PC-3 (cell line): ENCODE measurements at regions not wholly inside any gene's neighbourhood (a gene's known extent, or its start where the extent isn't known, plus 50 kb on each side); places are given as distances from the start of the nearest gene placed in this dataset.

ENCODE experiments used
- ATAC-seq: fragments of 200-7000 bp; cut with Tn5 transposase; 2 replicates; pipeline ENCODE4 v1.9.1; 2020; ENCODE audit warnings: mild to moderate bottlenecking, moderate library complexity
- BruUV-seq: library from RNA; stranded (reverse); fragments of 400-500 nt; replicated peaks from 2 replicates; lab custom pipeline; 2021; lab: Mats Ljungman, UMichigan
- CTCF ChIA-PET: fragments of 300-600 bp; sonication (Branson Sonifier 250); formaldehyde crosslinking; loops from one replicate; lab custom pipeline; 2022; ENCODE audit warnings: antibody characterized with exemption; lab: Charles Lee
- POLR2A ChIA-PET: fragments of 300-600 bp; sonication (Branson Sonifier 250); formaldehyde crosslinking; loops from one replicate; lab custom pipeline; 2022; ENCODE audit warnings: antibody characterized with exemption; ENCODE audit not compliant: unreplicated experiment; lab: Charles Lee
- DNase-seq: peaks from one replicate; pipeline ENCODE4 v3.0.0-alpha.2; 2015
- H2AFZ ChIP-seq: fragments of 300-600 bp; sonication (generic); 2 replicates; pipeline ENCODE4 v1.6.0; 2016; ENCODE audit warnings: antibody characterized with exemption, low read length
- H3F3A ChIP-seq: fragments of 300-600 bp; sonication (generic); one replicate; pipeline ENCODE4 v1.6.0; 2017; ENCODE audit warnings: antibody characterized with exemption, low read length, control low read depth, mild to moderate bottlenecking; ENCODE audit not compliant: unreplicated experiment
- H3K27ac ChIP-seq: fragments of 300-600 bp; sonication (generic); 2 replicates; pipeline ENCODE4 v1.5.1; 2016; ENCODE audit warnings: mild to moderate bottlenecking, low read length
- H3K27me3 ChIP-seq: fragments of 300-600 bp; sonication (generic); 2 replicates; pipeline ENCODE4 v1.6.1; 2016; ENCODE audit warnings: low read length, mixed read lengths
- H3K36me3 ChIP-seq: fragments of 300-600 bp; sonication (generic); 2 replicates; pipeline ENCODE4 v1.6.1; 2016; ENCODE audit warnings: low read depth, mixed run types, low read length, mixed read lengths
- H3K4me1 ChIP-seq: fragments of 300-600 bp; sonication (generic); 2 replicates; pipeline ENCODE4 v1.5.1; 2016; ENCODE audit warnings: low read length; ENCODE audit not compliant: insufficient read depth
- H3K4me2 ChIP-seq: fragments of 300-600 bp; sonication (generic); 2 replicates; pipeline ENCODE4 v1.6.0; 2016; ENCODE audit warnings: low read length
- H3K4me3 ChIP-seq: fragments of 300-600 bp; sonication (generic); 2 replicates; pipeline ENCODE4 v1.5.1; 2016; ENCODE audit warnings: mild to moderate bottlenecking, low read length, mixed read lengths
- H3K79me2 ChIP-seq: fragments of 300-600 bp; sonication (generic); 2 replicates; pipeline ENCODE4 v1.6.1; 2017; ENCODE audit warnings: low read length, mixed read lengths
- H3K9ac ChIP-seq: fragments of 300-600 bp; sonication (generic); 2 replicates; pipeline ENCODE4 v1.6.0; 2016; ENCODE audit warnings: mild to moderate bottlenecking, low read length
- H3K9me2 ChIP-seq: fragments of 300-600 bp; sonication (generic); replicated peaks from 2 replicates; pipeline ENCODE4 v1.6.1; 2016; ENCODE audit warnings: mixed run types, low read length, mixed read lengths
- H3K9me3 ChIP-seq: fragments of 300-600 bp; sonication (generic); 2 replicates; pipeline ENCODE4 v1.6.1; 2016; ENCODE audit warnings: low read length, mixed read lengths
- H4K20me1 ChIP-seq: fragments of 300-600 bp; sonication (generic); 2 replicates; pipeline ENCODE4 v1.6.1; 2016; ENCODE audit warnings: low read length, mixed read lengths
- EZH2 ChIP-seq: fragments of 300-600 bp; sonication (generic); IDR thresholded peaks from one replicate; pipeline ENCODE4 v1.6.1; 2017; ENCODE audit warnings: antibody characterized with exemption, mild to moderate bottlenecking, low read length; ENCODE audit not compliant: unreplicated experiment
- EZH2phosphoT487 ChIP-seq: fragments of 300-600 bp; sonication (generic); IDR thresholded peaks from 2 replicates; pipeline ENCODE4 v1.6.1; 2018; ENCODE audit warnings: mild to moderate bottlenecking, antibody characterized with exemption, low read length, borderline replicate concordance
- intact Hi-C: fragments of 100-400 bp; cut with micrococcal nuclease; formaldehyde crosslinking; loops from 2 replicates; pipeline ENCODE4 v1.9.0; 2023
- TF ChIP-seq, protein P1 (sequence below): fragments of 300-600 bp; sonication (generic); conservative IDR thresholded peaks from 2 replicates; pipeline ENCODE4 v1.5.1; 2017; ENCODE audit warnings: antibody characterized with exemption, low read depth, mild to moderate bottlenecking, low read length

DNA sequence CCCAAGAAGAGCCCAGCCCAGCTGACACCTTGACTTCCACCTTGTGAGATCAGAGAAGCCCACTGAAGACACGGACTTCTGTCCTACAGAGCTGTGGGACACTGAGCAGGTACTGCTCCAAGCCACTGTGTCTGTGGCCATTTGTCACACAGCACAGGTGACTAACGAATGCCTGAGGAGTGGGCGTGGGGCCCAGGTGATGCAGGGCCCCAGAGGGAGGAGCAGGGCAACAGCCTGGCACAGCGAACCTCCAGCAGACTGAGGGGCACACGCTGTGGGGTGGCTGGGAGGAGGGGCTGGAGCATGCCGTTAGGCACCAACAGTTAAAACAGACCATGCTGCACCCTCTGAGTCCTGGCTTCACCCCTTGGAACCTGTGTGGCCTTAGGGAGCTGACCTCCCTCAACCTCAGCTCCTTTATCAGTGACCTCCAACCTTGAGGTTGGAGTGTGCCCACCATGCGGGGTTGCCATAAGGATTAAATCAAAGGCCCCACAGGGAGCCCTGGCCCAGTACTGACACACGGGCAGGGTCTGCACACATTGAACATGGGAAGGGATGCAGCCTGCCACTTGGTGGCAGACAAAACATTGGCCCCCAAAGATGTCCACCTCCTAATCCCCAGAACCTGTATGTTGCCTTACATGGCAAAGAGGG, 119.9 kb upstream of the CST7 start:
- intact Hi-C loops, result no loop called here
- no peaks in the 10 kb centered on the region for H3K36me3 ChIP-seq
- DNase-seq (no peak), ATAC-seq (no peak)
- TF ChIP-seq EZH2, result no peak
- TF ChIP-seq EZH2phosphoT487, result no peak
- TF ChIP-seq, protein P1, sequence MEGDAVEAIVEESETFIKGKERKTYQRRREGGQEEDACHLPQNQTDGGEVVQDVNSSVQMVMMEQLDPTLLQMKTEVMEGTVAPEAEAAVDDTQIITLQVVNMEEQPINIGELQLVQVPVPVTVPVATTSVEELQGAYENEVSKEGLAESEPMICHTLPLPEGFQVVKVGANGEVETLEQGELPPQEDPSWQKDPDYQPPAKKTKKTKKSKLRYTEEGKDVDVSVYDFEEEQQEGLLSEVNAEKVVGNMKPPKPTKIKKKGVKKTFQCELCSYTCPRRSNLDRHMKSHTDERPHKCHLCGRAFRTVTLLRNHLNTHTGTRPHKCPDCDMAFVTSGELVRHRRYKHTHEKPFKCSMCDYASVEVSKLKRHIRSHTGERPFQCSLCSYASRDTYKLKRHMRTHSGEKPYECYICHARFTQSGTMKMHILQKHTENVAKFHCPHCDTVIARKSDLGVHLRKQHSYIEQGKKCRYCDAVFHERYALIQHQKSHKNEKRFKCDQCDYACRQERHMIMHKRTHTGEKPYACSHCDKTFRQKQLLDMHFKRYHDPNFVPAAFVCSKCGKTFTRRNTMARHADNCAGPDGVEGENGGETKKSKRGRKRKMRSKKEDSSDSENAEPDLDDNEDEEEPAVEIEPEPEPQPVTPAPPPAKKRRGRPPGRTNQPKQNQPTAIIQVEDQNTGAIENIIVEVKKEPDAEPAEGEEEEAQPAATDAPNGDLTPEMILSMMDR, result no peak
- H3K9ac ChIP-seq, result no peak overlapping the region
- BruUV-seq, result no TSS peak
- H3K4me1 ChIP-seq, result no peaks in the 10 kb centered on the region
- H3K9me2 ChIP-seq, result no peaks in the 10 kb centered on the region
- H3K27me3 ChIP-seq, result peaks cover 84% of the 10 kb centered on the region
- no peak overlapping the region for H3K27ac ChIP-seq
- H4K20me1 ChIP-seq, result no peaks in the 10 kb centered on the region
- ChIA-PET POLR2A (no interaction called here), CTCF (no interaction called here)
- H3K9me3 ChIP-seq, result no peaks in the 10 kb centered on the region
- no peak overlapping the region for H3K4me2 ChIP-seq
- H2AFZ ChIP-seq, result no peak overlapping the region
- H3K4me3 ChIP-seq, result no peak overlapping the region
- no peaks in the 10 kb centered on the region for H3F3A ChIP-seq
- no peaks in the 10 kb centered on the region for H3K79me2 ChIP-seq

DNA sequence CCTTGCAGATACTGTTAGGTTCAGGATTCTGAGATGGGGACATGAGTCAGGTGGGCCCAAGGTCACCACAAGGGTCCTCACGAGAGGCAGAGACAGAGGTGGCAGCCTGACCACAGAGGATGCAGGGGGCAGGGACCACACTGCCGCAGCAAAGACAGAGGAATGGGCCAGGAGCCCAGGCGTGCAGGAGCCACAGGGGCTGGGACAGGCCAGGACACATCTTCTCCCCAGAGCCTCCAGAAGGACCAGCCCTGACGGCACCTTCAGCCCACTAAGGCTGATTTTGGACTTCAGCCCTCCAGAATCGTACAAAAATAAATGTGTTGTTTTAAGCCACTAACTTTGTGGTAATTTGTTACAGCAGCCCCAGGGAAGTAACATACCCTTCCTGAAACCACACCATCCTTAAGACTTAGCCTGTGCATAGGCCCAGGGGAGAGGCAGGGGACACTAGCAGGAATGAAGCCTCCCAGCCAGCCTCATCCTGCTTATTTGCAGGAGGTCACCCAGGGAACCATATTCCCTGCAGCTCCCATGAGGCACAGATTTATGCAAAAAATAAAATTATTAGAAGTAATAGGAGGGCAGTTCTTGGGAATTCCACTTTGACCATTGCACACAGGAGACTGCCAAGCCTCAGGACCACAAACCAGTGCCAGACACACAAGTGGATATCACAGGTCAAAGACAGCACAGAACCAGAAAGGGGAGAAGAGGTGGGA, 119.3 kb upstream of the CST7 start:
- ChIA-PET CTCF (no interaction called here), POLR2A (no interaction called here)
- H3K27me3 ChIP-seq, result peaks cover 81% of the 10 kb centered on the region
- intact Hi-C loops, result no loop called here
- no TSS peak for BruUV-seq
- H3K4me2 ChIP-seq, result no peak overlapping the region
- H3K36me3 ChIP-seq, result no peaks in the 10 kb centered on the region
- no peaks in the 10 kb centered on the region for H4K20me1 ChIP-seq
- H3K27ac ChIP-seq, result no peak overlapping the region
- no peak overlapping the region for H2AFZ ChIP-seq
- no peaks in the 10 kb centered on the region for H3K4me1 ChIP-seq
- H3K9ac ChIP-seq, result no peak overlapping the region
- DNase-seq (no peak), ATAC-seq (no peak)
- H3F3A ChIP-seq, result no peaks in the 10 kb centered on the region
- no peak overlapping the region for H3K4me3 ChIP-seq
- no peaks in the 10 kb centered on the region for H3K9me3 ChIP-seq
- H3K79me2 ChIP-seq, result no peaks in the 10 kb centered on the region
- TF ChIP-seq EZH2phosphoT487 (no peak), EZH2 (no peak)
- TF ChIP-seq, protein P1, result no peak
- H3K9me2 ChIP-seq, result no peaks in the 10 kb centered on the region

DNA sequence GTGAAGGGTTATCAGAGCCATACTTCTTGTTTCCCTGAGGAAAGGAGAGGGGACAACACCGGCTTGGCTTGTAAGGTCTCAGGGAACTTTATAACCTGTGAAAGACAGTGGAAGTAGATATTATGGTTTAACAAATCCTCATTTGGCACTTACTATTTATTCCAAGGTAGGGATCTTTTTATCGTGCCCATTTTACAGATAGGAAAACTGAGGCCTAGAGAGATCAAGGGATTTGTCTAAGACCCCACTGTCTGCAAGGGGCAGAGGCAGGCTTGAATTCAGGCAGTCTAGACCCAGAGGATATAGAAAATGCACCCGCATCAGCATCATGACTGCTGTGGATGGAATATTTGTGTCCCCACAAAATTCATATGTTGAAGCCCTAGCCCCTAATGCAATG, 118.4 kb upstream of the CST7 start:
- no peak overlapping the region for H3K4me2 ChIP-seq
- peaks cover 81% of the 10 kb centered on the region for H3K27me3 ChIP-seq
- ChIA-PET CTCF (no interaction called here), POLR2A (no interaction called here)
- H3K4me3 ChIP-seq, result no peak overlapping the region
- H3F3A ChIP-seq, result no peaks in the 10 kb centered on the region
- no TSS peak for BruUV-seq
- DNase-seq (no peak), ATAC-seq (no peak)
- H3K27ac ChIP-seq, result no peak overlapping the region
- H2AFZ ChIP-seq, result no peak overlapping the region
- no peaks in the 10 kb centered on the region for H3K9me2 ChIP-seq
- H3K9ac ChIP-seq, result no peak overlapping the region
- H4K20me1 ChIP-seq, result no peaks in the 10 kb centered on the region
- TF ChIP-seq, protein P1, result no peak
- TF ChIP-seq EZH2 (no peak), EZH2phosphoT487 (no peak)
- H3K79me2 ChIP-seq, result no peaks in the 10 kb centered on the region
- intact Hi-C loops, result no loop called here
- no peaks in the 10 kb centered on the region for H3K4me1 ChIP-seq
- H3K36me3 ChIP-seq, result no peaks in the 10 kb centered on the region
- no peaks in the 10 kb centered on the region for H3K9me3 ChIP-seq
